Esophagus (tissue), 2 donors: ENCODE measurements at regions not wholly inside any gene's neighbourhood (a gene's known extent, or its start where the extent isn't known, plus 50 kb on each side); places are given as distances from the start of the nearest gene placed in this dataset.

Experiments
- H3K27ac ChIP-seq, 2 donors: one replicate each; pipeline ENCODE4 v1.5.1; 2013; ENCODE audit warnings: low read depth in 2 of 2, mild to moderate bottlenecking in 2 of 2, inconsistent platforms in 1 of 2, low read length in 1 of 2, moderate library complexity in 1 of 2
- H3K27me3 ChIP-seq, 2 donors: one replicate each; pipeline ENCODE4 v1.6.1; 2013; ENCODE audit warnings: low read length in 2 of 2, control low read depth in 1 of 2, mild to moderate bottlenecking in 1 of 2; ENCODE audit not compliant: insufficient read depth in 2 of 2, control insufficient read depth in 1 of 2
- H3K36me3 ChIP-seq, 2 donors: one replicate each; pipeline ENCODE4 v1.6.1; 2013; ENCODE audit warnings: low read length in 1 of 2; ENCODE audit not compliant: control insufficient read depth in 2 of 2, insufficient read depth in 2 of 2
- H3K4me1 ChIP-seq, 2 donors: one replicate each; pipeline ENCODE4 v1.6.1; 2013; ENCODE audit warnings: low read length in 1 of 2; ENCODE audit not compliant: control insufficient read depth in 2 of 2, insufficient read depth in 2 of 2
- H3K4me3 ChIP-seq, 2 donors: one replicate each; pipeline ENCODE4 v1.5.1; 2013; ENCODE audit warnings: low read length in 2 of 2, mild to moderate bottlenecking in 2 of 2, low read depth in 1 of 2, moderate library complexity in 1 of 2
- H3K9me3 ChIP-seq, 2 donors: one replicate each; pipeline ENCODE4 v1.6.1; 2013; ENCODE audit warnings: mild to moderate bottlenecking in 2 of 2, low read depth in 1 of 2, low read length in 1 of 2, moderate library complexity in 1 of 2; ENCODE audit not compliant: control insufficient read depth in 2 of 2, insufficient read depth in 1 of 2
- WGBS, 2 donors: extraction: QIAGEN DNeasy Blood & Tissue Kit; methylation state at CpG; one replicate each; pipeline ENCODE4 v1.1.7; 2013; 5-methylcytosine and 5-hydroxymethylcytosine counted together
- donor health status: healthy with polysubstance abuse.
- donor health status: Bipolar disorder and iron deficiency.

DNA sequence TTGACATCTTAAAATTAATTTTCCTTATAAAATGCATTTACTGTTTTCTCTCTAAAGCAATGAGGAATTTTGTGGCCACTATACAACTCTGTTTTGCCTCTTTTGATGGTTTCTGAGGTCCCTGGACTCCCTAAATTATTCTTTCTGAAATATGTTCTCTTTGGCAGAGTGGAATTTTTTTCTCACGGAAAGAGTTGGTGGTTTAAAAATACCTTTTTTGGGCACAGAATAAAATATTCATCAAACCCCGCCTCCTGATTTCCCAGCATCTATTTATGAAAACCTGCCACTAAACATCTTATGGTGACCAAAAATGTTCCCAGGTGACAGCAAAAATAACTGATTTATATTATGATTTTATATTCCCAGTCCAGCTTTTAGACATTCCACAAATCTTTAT is 165.3 kb upstream of the SYT6 start:
- Histone ChIP-seq H3K4me3 (no peak overlapping the region), H3K36me3 (no peaks in the 10 kb centered on the region), H3K27ac (no peak overlapping the region), H3K4me1 (no peaks in the 10 kb centered on the region), H3K27me3 (no peaks in the 10 kb centered on the region), H3K9me3 (no peaks in the 10 kb centered on the region)
- 86 to 87% methylated on average over 2 of the region's 2 CpGs for WGBS, 2 donors

DNA sequence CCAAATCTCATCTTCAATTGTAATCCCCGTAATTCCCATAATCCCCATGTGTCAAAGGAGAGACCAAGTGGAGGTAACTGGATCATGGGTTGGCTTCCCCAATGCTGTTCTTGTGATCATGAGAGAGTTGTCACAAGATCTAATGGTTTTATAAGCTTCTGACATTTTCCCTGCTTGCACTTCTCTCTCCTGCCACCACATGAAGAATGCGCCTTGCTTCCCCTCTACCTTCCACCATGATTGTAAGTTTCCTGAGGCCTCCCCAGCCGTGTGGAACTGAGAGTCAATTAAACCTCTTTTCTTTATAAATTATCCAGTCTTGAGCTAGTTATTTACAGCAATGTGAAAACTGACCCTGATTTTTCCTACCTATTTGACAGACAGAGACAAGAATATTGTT is 162.5 kb upstream of the SYT6 start:
- H3K9me3 ChIP-seq = no peaks in the 10 kb centered on the region
- no peaks in the 10 kb centered on the region for H3K36me3 ChIP-seq
- WGBS, 2 donors = 82 to 86% methylated on average over 3 of the region's 3 CpGs
- H3K4me1 ChIP-seq = no peaks in the 10 kb centered on the region
- no peaks in the 10 kb centered on the region for H3K27me3 ChIP-seq
- no peak overlapping the region for H3K27ac ChIP-seq
- no peak overlapping the region for H3K4me3 ChIP-seq

- Histone ChIP-seq H3K27ac (no peak overlapping the region), H3K9me3 (no peaks in the 10 kb centered on the region), H3K36me3 (no peaks in the 10 kb centered on the region), H3K27me3 (no peaks in the 10 kb centered on the region), H3K4me3 (no peak overlapping the region), H3K4me1 (no peaks in the 10 kb centered on the region)
Observed at GRCh38 chr1:114315631-114316030, 162.0 kb upstream of the SYT6 start.

DNA sequence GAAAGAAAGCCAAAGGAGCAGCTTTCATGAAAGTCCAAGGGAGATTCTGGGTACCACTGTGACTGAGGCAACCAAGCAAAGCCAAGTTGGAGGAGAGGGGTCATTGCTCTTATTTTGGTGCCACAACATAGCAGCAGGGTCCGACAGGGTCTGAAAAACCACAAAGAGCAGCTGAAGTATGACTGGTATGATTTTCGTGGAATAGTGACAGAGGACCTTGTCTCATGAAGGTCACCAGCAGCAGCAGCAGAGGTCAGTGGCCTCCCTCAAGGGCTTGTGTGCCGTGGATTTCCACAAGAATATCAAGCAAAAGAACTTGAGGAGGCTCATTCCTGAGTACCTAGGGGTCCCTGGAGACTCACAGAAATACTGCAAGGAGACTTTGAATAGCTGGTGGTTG is 160.9 kb upstream of the SYT6 start:
- no peaks in the 10 kb centered on the region for H3K4me1 ChIP-seq
- H3K4me3 ChIP-seq = no peak overlapping the region
- WGBS, 2 donors = 84 to 86% methylated on average over 3 of the region's 3 CpGs
- H3K27me3 ChIP-seq = no peaks in the 10 kb centered on the region
- no peak overlapping the region for H3K27ac ChIP-seq
- H3K9me3 ChIP-seq = no peaks in the 10 kb centered on the region
- no peaks in the 10 kb centered on the region for H3K36me3 ChIP-seq

DNA sequence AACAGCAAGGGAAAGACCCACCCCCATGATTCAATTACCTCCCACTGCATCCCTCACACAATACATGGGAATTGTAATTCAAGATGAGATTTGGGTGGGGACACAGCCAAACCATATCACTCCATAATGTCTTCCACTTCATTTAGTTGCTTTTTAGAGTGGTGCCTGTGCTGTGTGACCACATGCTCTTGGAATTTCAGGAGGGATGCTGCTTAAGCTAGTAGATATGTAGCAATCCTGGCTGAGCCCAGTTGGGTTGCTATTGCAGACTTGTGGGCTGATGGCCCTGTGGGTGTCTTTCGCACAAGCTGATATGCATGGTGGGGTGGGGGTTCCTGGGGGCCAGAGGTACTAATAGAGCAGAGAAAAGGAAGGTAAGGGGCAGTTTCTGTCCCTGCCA is 160.4 kb upstream of the SYT6 start:
- whole genome bisulfite sequencing, 2 donors = 60 to 100% methylated on average over 1 of the region's 1 CpG

DNA sequence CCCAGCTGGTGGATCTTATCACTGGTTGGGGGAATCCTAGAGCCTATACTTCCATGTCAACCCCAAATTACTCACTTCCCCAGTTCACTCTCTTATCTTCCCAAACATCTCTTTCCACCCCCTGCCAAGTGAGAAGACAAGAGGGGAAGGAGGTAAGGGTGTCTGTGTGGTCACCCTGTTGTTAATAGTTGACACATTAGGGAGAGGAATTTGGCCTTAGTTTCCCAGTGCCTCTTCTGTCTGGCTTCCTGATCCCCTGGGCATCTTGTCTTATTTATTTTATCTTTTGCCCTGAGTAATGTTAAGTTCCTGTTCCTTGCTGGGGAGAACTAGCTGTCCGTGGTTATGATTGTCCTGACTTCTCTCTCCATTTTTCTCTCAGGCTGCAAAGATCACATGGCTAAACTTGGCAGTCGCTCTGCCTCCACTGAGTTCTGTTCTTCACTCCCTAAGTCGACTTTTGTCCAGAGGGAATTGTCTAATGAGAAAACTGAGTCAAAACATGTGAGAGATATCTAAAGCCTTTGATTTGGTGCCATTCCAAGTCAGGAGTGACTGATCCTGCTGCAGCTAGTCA is 157.1 kb upstream of the SYT6 start:
- WGBS, 2 donors = 20 to 36% methylated on average over 3 of the region's 3 CpGs
- no peaks in the 10 kb centered on the region for H3K27me3 ChIP-seq
- no peaks in the 10 kb centered on the region for H3K4me1 ChIP-seq

More for the DNA sequence above, 160.4 kb upstream of the SYT6 start:
- H3K4me3 ChIP-seq = no peak overlapping the region
- no peaks in the 10 kb centered on the region for H3K27me3 ChIP-seq
- H3K36me3 ChIP-seq = no peaks in the 10 kb centered on the region
- no peaks in the 10 kb centered on the region for H3K4me1 ChIP-seq
- H3K27ac ChIP-seq = no peak overlapping the region
- no peaks in the 10 kb centered on the region for H3K9me3 ChIP-seq

GRCh38 chr1:114302821-114303220 is 149.2 kb upstream of the SYT6 start:
- Histone ChIP-seq H3K4me3 (no peak overlapping the region), H3K27ac (no peak overlapping the region), H3K27me3 (no peaks in the 10 kb centered on the region), H3K4me1 (no peaks in the 10 kb centered on the region), H3K9me3 (no peaks in the 10 kb centered on the region), H3K36me3 (no peaks in the 10 kb centered on the region)
- WGBS, 2 donors = 93 to 100% methylated on average over 1 to 2 of the region's 2 CpGs

More for the DNA sequence above, 157.1 kb upstream of the SYT6 start:
- Histone ChIP-seq H3K9me3 (no peaks in the 10 kb centered on the region), H3K4me3 (no peak overlapping the region), H3K27ac (no peak overlapping the region), H3K36me3 (no peaks in the 10 kb centered on the region)

DNA sequence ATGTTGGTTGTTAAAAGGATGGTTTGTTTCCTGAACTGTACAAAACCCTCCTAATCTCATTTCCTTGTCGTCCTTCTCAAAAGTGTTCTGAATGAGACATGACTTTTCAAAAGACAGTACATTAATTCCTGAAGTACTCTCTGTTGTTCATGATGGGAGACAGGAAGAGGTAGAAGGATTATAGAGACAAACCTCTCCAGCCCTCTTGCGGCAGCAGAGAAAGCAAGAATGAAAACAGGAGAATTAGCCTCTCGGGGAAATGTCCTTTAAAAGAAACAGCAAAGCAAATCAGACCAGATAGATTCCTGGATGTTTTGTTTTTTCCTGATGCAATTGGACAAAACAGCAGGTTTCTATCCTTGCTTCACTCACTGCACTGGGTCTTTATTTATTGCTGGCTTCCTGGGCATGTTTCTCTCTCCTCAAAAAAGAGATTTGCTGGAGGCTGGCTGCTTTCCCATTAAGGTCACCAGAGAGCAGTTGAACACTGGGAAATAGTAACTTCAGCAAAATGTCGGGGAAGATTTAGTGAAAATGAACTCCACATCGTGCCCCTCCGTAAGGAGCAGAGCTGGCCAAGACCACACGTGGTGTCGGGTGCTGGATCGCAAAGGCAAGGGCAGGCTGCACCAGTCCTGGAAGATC is 145.8 kb upstream of the SYT6 start:
- Histone ChIP-seq H3K27me3 (no peaks in the 10 kb centered on the region), H3K4me1 (no peaks in the 10 kb centered on the region), H3K36me3 (no peaks in the 10 kb centered on the region), H3K4me3 (no peak overlapping the region), H3K27ac (no peak overlapping the region), H3K9me3 (no peaks in the 10 kb centered on the region)
- 63 to 69% methylated on average over 9 of the region's 9 CpGs for WGBS, 2 donors

DNA sequence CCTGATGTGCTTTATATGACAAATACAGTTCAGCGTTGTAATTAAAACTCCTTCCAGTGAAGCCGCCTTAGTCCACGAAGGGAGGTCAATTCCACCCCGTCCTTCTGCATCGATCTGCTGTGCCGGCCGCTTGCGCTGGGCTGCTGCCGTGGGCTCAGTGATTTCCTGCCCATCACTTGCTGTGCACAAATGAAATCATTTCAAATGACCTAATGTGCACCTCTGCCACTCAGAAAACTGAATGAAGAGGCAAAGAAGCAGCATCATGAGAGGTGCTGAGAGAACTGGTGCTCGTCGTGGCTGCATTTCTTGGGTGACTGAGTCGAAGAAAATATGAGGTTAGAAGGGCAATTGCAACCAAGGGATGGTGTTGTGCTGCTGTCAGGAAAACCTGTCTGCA is 144.3 kb upstream of the SYT6 start:
- Histone ChIP-seq H3K36me3 (no peaks in the 10 kb centered on the region), H3K9me3 (no peaks in the 10 kb centered on the region), H3K27ac (no peak overlapping the region), H3K4me1 (no peaks in the 10 kb centered on the region), H3K4me3 (no peak overlapping the region), H3K27me3 (no peaks in the 10 kb centered on the region)
- WGBS, 2 donors = 88 to 92% methylated on average over 12 of the region's 12 CpGs

DNA sequence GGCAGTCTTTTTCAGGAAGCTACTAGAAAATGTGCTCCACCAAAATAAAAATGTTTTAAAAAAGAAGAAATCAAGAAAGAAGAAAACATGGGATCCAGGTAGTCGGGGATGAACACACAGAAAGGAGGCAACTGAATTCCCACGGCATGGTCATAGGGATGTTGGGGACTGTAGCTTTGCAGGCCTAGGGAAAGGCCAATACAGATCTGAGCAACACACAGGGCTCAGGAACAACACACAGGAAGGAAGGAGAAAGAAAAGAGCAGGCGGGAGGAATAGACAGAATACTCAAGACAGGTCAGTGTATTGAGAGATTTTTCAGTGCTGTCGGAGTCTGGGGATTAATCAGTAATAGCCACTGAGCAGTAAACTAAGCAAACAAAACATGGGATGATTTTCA is 142.7 kb upstream of the SYT6 start:
- Histone ChIP-seq H3K4me1 (no peaks in the 10 kb centered on the region), H3K4me3 (no peak overlapping the region), H3K9me3 (no peaks in the 10 kb centered on the region), H3K27ac (no peak overlapping the region), H3K36me3 (no peaks in the 10 kb centered on the region), H3K27me3 (no peaks in the 10 kb centered on the region)
- 82 to 83% methylated on average over 4 of the region's 4 CpGs for WGBS, 2 donors
